Hepatocyte (in vitro differentiated cells): ENCODE measurements at regions not wholly inside any gene's neighbourhood (a gene's known extent, or its start where the extent isn't known, plus 50 kb on each side); places are given as distances from the start of the nearest gene placed in this dataset.

Experiments
- DNase-seq: peaks from one replicate; pipeline ENCODE4 v3.0.0-alpha.2; 2016; ENCODE audit warnings: low spot score
- H2AFZ ChIP-seq: fragments of 200-600 bp; sonication (generic); 2 replicates; pipeline ENCODE4 v1.6.0; 2016; ENCODE audit warnings: antibody characterized with exemption, mild to moderate bottlenecking
- H3K27ac ChIP-seq: fragments of 200-600 bp; sonication (generic); 2 replicates; pipeline ENCODE4 v1.5.1; 2016; ENCODE audit warnings: mild to moderate bottlenecking
- H3K27me3 ChIP-seq: fragments of 200-600 bp; sonication (generic); 2 replicates; pipeline ENCODE4 v1.6.1; 2016
- H3K36me3 ChIP-seq: fragments of 200-600 bp; sonication (generic); replicated peaks from 2 replicates; pipeline ENCODE4 v1.5.1; 2016; ENCODE audit warnings: low read depth; ENCODE audit not compliant: insufficient read depth
- H3K4me1 ChIP-seq: fragments of 200-600 bp; sonication (generic); 2 replicates; pipeline ENCODE4 v1.5.1; 2016; ENCODE audit warnings: mild to moderate bottlenecking, moderate library complexity; ENCODE audit not compliant: insufficient read depth
- H3K4me2 ChIP-seq: fragments of 200-600 bp; sonication (generic); 2 replicates; pipeline ENCODE4 v1.6.0; 2016
- H3K4me3 ChIP-seq: fragments of 200-600 bp; sonication (generic); 2 replicates; pipeline ENCODE4 v1.5.1; 2016; ENCODE audit warnings: mild to moderate bottlenecking
- H3K79me2 ChIP-seq: fragments of 200-600 bp; sonication (generic); 2 replicates; pipeline ENCODE4 v1.6.0; 2017; ENCODE audit warnings: mild to moderate bottlenecking
- H3K9me2 ChIP-seq: fragments of 200-600 bp; sonication (generic); replicated peaks from 2 replicates; pipeline ENCODE4 v1.6.0; 2017; ENCODE audit warnings: mild to moderate bottlenecking; ENCODE audit not compliant: insufficient read depth
- H3K9me3 ChIP-seq: fragments of 200-600 bp; sonication (generic); 2 replicates; pipeline ENCODE4 v1.5.1; 2016; ENCODE audit warnings: low read depth, mild to moderate bottlenecking
- H4K20me1 ChIP-seq: fragments of 200-600 bp; sonication (generic); 2 replicates; pipeline ENCODE4 v1.6.0; 2016; ENCODE audit warnings: mild to moderate bottlenecking; ENCODE audit not compliant: insufficient read depth, poor library complexity, severe bottlenecking
- CTCF ChIP-seq: fragments of 200-600 bp; sonication (generic); IDR thresholded peaks from 2 replicates; pipeline ENCODE4 v1.5.1; 2016; ENCODE audit warnings: antibody characterized with exemption, mild to moderate bottlenecking; ENCODE audit not compliant: poor library complexity
- EZH2 ChIP-seq: fragments of 200-600 bp; sonication (generic); IDR thresholded peaks from 2 replicates; pipeline ENCODE4 v1.6.1; 2016; ENCODE audit warnings: antibody characterized with exemption, mild to moderate bottlenecking, borderline replicate concordance
- EZH2phosphoT487 ChIP-seq: fragments of 200-600 bp; sonication (generic); IDR thresholded peaks from one replicate; pipeline ENCODE4 v1.6.1; 2018; ENCODE audit warnings: antibody characterized with exemption, mild to moderate bottlenecking, low read depth, moderate library complexity; ENCODE audit not compliant: unreplicated experiment, severe bottlenecking
- WGBS: methylation state at CpG from one replicate; pipeline ENCODE4 v1.1.6; 2016; ENCODE audit warnings: low lambda C conversion rate; ENCODE audit errors: missing lambda C conversion rate; 5-methylcytosine and 5-hydroxymethylcytosine counted together

GRCh38 chr5:63655043-63655442 lies 307.2 kb downstream of the HTR1A start:
- Histone ChIP-seq H3K36me3 (no peaks in the 10 kb centered on the region), H4K20me1 (no peaks in the 10 kb centered on the region), H3K9me2 (no peaks in the 10 kb centered on the region), H3K79me2 (no peaks in the 10 kb centered on the region), H3K27me3 (no peaks in the 10 kb centered on the region), H3K4me2 (no peak overlapping the region), H3K27ac (no peak overlapping the region), H3K4me1 (no peaks in the 10 kb centered on the region), H3K9me3 (no peaks in the 10 kb centered on the region), H3K4me3 (no peak overlapping the region), H2AFZ (no peak overlapping the region)
- no peak for DNase-seq
- TF ChIP-seq EZH2phosphoT487 (no peak), CTCF (no peak), EZH2 (no peak)
- WGBS: 74% methylated on average over 1 of the region's 1 CpG

- Histone ChIP-seq H3K9me3 (no peaks in the 10 kb centered on the region), H3K4me1 (no peaks in the 10 kb centered on the region), H3K27me3 (no peaks in the 10 kb centered on the region), H2AFZ (no peak overlapping the region), H4K20me1 (no peaks in the 10 kb centered on the region), H3K79me2 (no peaks in the 10 kb centered on the region), H3K36me3 (no peaks in the 10 kb centered on the region), H3K9me2 (no peaks in the 10 kb centered on the region), H3K4me3 (no peak overlapping the region), H3K27ac (no peak overlapping the region), H3K4me2 (no peak overlapping the region)
- TF ChIP-seq EZH2 (no peak), EZH2phosphoT487 (no peak), CTCF (no peak)
- WGBS: 95% methylated on average over 2 of the region's 2 CpGs
- DNase-seq: no peak
These were observed 311.7 kb downstream of the HTR1A start for GRCh38 chr5:63650581-63650980.

GRCh38 chr5:63648376-63648775 lies 313.9 kb downstream of the HTR1A start:
- H4K20me1 ChIP-seq: no peaks in the 10 kb centered on the region
- no peaks in the 10 kb centered on the region for H3K36me3 ChIP-seq
- H3K4me1 ChIP-seq: no peaks in the 10 kb centered on the region
- DNase-seq: no peak
- no peak overlapping the region for H3K27ac ChIP-seq
- no peaks in the 10 kb centered on the region for H3K79me2 ChIP-seq
- no peak overlapping the region for H3K4me3 ChIP-seq
- no peak overlapping the region for H2AFZ ChIP-seq
- H3K4me2 ChIP-seq: no peak overlapping the region
- no peak for TF ChIP-seq EZH2
- no peak for TF ChIP-seq EZH2phosphoT487
- TF ChIP-seq CTCF: no peak
- no peaks in the 10 kb centered on the region for H3K9me2 ChIP-seq
- no peaks in the 10 kb centered on the region for H3K27me3 ChIP-seq
- H3K9me3 ChIP-seq: no peaks in the 10 kb centered on the region
